ENCODE measurements at regions not wholly inside any gene's neighbourhood (a gene's known extent, or its start where the extent isn't known, plus 50 kb on each side); places are given as distances from the start of the nearest gene placed in this dataset.

DNA sequence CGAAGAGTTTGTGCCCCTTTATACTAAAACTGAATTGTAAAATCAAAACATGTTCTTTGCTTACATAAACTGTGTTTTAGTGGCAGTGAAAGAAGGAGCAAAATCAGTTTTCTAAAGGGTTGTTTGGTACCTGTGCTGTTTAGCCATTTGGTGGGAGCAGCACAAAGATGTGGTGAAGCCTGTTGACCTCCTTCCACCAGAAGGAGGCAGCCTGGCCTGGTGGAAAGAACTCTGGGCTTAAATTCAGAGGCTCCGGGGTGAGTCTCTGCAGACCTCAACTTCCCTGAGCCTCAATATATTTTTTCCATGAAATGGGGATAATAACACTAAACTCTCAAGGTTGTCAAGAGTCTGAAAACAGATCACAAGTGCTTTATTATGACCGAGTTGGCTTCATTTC, 502.5 kb downstream of the VRK1 start:
- no peak for DNase-seq (ENCODE audit: low read depth)

DNA sequence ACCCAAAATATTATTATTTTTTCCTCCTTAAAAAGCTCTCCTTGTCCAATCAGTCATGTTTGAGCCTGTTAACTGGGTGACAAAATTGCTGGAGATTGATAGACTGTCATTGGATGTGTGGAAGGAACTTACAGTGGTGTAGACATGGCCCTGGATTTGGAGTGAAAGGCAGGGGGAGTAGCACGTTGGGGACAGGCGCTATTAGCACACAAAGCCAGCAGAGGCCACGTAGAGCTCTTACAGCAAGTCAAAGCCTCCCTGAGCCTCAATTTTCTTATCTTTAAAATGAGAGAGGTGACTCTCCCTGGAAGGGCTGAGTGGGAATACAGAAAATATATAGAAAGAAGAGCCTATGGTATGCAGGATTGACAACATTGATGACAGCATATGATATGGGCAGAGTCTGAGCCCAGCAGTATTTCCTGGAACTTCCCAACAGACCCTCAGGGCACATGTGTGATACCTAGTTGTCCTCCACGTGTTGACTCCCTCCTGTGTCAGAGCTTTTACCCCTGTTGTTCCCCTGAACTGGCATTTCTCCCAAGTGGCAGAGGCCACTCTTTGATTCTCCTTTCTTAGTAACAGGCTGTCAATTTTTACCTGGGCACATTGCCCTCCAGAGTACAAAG, 504.9 kb downstream of the VRK1 start:
- DNase-seq (ENCODE audit: low read depth) = no peak

DNA sequence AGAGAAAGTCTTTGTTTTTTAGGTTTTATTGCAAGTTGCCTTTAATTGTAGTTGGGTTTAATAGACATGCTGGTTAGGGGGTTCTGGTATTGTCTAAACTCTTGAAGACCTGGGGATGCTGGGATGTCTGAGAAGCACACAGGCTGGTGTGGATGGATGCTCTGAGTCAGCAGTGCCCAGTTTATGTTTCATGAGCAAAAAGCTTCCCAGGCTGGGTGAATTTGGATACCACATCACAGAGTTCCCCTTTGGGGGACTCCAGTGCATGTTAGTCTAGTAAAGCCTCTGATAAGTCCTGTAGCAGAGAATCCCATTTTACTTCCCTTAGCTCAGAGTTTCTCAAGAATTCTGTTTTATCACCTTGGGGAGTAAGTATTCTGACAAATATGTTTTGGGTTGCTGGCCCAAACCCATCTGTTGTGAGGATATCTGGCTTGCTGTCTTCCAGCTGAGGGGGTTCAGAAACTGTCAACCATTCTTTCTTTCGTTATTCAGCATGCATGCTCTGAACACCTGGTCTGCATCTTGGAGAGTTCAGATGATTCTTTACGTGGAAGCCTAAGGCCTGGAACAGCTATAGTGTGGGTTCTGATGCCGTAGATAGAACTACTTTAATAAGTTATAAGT, 509.1 kb downstream of the VRK1 start:
- DNase-seq (ENCODE audit: low read depth) = no peak

GRCh38 chr14:97306760-97307246, 509.6 kb downstream of the VRK1 start:
- DNase-seq (ENCODE audit: low read depth) = no peak

DNA sequence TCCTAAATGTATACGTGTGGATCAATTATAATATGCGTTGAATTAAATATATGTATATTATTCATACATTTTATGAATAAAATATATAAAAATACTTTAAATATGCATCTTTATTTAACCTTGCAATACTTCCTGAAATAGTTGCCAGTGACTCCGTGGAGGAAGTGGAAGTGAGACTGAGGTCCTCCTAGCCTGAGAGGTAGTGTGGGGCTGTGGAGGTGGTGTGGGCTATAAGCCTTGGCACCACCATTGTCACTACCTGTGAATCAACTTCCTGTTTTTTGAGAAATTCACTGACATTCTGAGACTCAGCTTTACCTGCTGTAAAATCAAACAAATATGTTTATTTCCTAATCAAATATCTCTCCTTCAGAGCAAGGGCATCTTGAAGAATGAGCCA, 514.2 kb downstream of the VRK1 start:
- DNase-seq (ENCODE audit: low read depth) = no peak

DNA sequence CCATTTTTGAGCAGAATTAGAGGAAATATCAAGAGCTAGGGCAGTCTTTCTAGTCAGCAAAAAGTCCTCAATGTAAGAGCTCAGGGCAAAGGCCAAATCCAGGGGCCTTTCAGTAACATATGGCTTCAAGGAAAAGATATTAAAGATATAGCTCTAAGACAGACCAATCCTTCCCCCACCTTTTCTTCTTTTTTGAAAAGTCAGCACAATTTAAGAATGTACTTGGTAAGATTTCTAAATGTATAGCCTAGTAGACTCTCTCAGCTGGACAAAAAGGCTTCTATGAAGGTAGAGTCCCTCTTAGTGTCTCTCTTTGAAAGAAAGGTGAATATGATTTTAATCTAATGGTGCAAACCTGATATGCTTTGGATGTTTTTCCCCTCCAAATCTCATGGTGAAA, 515.7 kb downstream of the VRK1 start:
- DNase-seq (ENCODE audit: low read depth) = no peak

- no peak for DNase-seq (ENCODE audit: low read depth)
Measured at GRCh38 chr14:97315790-97316189, 518.6 kb downstream of the VRK1 start.

DNA sequence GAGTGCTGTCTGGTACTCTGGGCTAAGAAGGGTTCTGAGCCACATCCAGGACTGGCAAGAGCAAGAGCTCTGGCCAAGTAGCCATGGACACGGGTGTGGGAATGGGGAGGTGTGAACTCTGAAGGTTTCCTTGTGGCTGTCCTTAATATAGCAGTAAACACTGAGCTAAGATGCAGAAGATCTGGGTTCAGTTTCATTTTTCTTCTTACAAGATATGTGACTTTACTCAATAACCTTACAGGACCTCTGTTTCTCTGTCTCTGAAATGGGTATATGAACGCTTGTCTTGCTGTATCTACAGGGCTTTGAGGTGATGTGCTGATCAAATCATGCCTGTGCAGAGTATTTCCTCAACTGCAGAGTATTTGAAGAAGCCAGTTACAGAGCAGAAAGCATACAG, 521.2 kb downstream of the VRK1 start:
- DNase-seq (ENCODE audit: low read depth) = no peak

DNA sequence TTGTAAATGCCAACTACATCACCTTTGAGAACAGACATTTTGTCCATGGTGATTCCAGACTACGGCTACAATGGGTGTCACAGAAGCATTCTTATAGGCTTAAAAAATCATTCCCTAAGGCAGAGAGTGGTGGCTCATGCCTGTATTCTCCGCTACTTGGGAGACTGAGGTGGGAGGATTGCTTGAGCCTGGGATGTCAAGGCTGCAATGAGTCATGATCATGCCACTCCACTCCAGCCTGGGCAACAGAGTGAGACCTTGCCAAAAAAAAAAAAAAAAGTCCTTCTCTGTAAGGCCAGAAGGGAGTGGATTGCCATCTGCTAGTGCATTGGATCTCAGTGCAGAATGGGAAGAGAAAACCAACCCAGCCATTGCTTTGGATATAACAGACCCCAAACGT, 522.5 kb downstream of the VRK1 start:
- DNase-seq (ENCODE audit: low read depth) = no peak

DNA sequence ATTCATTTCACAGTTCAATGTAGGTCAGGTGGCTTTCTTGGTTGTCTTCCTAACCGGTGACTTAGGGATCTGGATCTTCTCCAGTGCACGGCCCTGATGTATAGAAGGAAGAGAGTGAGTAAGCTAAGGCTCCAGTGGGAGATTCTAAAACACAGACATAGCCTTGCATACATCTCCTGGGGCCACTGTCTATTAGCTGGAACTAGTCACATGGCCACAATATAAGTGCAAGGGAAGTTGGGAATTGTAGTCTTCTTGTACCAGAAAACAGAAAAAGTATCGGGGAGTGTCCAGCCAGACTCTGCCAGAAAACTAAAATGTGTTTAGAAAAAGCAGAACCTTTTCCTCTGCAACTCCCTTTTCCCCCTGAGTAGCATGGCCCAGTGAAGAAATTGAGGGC, 531.6 kb downstream of the VRK1 start:
- no peak for DNase-seq (ENCODE audit: low read depth)

GRCh38 chr14:97329701-97330100, 532.5 kb downstream of the VRK1 start:
- DNase-seq (ENCODE audit: low read depth) = no peak

DNA sequence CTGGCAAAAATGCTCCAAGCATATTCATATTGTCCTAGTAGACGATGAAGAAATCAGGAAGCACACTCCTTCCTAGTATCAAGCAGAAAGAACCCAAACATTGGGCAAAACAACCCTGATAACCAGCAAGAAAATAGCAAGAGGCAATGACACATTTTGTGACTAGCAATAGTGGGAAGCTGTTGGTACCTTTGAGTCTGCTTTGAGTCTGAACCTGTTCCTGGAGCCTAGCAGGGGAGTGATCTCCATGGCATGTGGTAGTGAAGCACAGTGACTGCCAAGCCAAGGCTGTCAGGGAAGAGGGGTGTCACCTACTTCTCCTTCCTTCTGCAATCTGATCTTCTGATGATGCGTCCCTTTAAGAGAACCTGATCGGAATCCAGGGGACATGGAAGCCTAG, 533.9 kb downstream of the VRK1 start:
- DNase-seq (ENCODE audit: low read depth) = no peak

DNA sequence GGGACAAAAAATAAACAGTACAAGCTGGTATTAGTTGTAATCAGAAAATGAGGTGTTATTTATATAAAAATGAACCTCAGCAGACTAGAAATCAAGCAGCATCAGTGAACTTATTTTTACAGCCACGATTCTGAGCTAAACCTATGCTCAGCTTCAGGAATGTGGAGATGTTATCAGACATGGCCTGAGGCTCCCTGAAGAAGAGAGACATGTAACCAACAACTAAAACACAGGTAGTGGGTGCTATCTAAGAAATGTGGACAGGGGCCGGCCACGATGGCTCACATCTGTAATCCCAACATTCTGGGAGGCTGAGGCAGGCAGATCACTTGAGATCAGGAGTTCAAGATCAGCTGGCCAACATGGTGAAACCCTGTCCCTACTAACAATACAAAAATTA, 534.3 kb downstream of the VRK1 start:
- no peak for DNase-seq (ENCODE audit: low read depth)

DNA sequence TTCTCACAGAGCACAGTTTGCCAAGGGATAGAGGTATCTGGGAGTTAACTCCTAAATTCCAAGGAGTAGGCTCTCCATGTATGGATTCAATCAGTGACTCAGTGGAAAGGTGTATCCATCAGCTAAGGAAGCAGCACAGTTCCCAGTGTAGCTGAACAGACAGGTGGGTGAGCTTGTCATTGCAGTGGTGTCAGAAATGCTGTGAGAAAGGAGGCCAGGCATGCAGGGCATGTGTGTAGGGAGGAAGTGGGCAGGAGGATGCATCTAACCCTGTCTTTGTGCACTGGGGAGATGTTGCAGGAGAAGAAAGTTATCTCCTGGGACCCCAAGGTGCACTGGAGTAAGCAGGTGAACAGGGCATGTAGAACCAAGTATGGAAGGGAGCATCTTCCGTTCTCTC, 539.0 kb downstream of the VRK1 start:
- DNase-seq (ENCODE audit: low read depth) = no peak

DNA sequence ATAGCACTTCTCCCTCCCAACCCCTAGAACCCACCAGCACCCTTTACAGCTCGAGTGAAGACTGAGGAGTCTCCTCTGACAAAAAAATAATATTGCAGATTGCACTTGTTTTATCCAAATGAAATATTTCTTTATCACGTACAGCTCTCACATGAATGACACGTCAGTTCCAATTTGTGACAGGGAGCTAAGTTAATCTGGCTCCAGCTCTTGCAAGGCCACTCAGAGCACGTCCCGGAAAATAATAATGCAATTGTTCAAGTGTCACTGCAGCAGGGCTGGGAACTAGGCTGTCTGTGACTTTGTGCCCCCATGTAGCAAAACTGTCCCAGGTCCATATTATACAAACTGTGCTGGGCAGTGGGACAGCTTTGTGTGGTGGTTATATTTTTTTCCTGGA, 539.6 kb downstream of the VRK1 start:
- no peak for DNase-seq (ENCODE audit: low read depth)

DNA sequence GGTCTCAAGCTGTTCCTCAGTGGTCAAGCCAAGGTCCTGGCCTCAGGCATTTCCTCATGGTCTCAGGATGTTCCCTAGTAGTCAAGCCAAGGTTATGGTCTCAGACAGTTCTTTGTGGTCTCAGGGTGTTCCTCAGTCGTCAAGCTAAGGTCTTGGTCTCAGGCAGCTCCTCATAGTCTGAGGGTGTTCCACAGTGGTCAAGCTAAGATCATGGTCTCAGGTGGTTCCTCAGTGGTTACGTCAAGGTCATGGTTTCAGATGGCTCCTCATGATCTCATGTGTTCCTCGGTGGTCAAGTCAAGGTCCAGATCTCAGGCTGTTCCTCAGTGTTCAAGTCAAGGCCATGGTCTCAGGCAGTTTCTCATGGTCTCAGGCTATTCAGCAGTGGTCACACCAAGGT, 540.1 kb downstream of the VRK1 start:
- DNase-seq (ENCODE audit: low read depth) = no peak

DNA sequence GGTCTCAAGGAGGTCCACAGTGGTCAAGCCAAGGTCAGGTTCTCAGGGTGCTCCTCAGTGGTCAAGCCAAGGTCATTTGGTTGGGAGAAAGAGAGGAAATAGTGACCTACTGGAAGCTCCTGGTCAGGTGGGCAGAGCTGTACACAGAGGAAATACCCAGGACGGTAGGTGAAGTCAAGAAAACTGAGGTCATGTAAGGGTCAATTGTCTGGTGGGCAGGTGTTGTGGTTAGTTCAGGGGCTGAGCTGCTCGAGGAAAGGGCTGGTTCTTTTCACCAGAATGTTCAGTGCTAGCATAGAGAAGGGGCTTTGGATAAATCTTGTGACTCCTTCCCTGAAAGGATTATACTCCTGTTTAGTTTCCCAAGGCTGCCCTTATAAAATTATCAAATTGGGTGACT, 540.5 kb downstream of the VRK1 start:
- DNase-seq (ENCODE audit: low read depth) = no peak

- no peak for DNase-seq (ENCODE audit: low read depth)
Measured at GRCh38 chr14:97344666-97345065, 547.5 kb downstream of the VRK1 start.

- no peak for DNase-seq (ENCODE audit: low read depth)
Measured at GRCh38 chr14:97346675-97347074, 549.5 kb downstream of the VRK1 start.

DNA sequence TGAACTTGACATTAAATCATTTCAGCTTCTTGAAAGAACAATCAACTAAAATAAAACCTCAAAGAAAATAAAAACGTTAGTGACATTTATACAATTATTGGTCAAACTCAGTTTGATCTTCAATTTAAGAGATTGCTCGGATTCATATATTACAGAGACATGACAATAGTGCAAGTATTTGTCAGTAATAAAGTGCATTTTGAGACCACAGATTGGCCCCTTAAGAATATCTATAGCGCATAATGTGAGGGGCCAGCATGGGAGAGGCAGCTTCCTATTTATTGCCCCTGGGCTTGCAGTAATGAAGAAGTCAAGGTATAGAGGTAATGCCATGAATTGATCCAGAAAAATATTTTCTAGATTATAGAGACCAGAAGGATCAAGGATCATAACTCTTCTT, 552.3 kb downstream of the VRK1 start:
- no peak for DNase-seq (ENCODE audit: low read depth)

DNA sequence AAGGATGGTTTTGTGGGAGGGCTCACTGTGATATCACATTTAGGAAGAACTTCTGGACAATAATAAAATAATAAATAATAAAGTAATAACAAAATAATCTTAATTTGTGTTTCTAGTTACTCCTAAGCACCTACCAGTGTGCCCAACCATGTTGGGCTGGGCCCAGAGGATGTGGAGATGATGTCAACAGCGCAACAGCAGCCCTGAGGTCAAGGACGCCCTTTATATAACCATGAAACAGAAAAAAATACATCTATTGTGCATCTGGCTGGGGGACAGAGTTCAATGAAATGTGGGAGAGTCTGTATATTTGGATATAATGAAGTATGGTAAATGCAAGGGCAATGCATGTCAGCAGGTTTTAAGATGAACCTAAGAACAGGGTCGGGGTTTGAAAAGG, 552.8 kb downstream of the VRK1 start:
- DNase-seq (ENCODE audit: low read depth) = no peak

DNA sequence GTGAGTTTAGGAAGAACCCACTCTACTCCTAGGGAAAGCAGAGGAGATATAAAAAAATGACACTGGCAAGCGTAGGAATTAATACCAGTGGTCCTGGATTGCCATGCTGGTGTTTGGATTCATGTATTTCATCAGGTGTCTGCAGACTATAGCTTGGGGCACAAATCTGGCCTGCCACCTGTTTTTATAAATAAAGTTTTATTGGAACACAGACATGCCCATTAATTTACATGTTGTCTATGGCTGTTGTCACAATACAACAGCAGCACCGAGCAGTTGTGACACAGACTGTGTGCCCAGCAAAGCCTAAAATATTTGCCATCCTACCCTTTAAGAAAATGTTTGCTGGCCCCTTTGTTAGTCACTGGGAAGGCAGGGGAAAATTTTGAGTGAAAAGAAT, 553.2 kb downstream of the VRK1 start:
- DNase-seq (ENCODE audit: low read depth) = no peak

GRCh38 chr14:97350894-97351731, 553.9 kb downstream of the VRK1 start:
- DNase-seq (ENCODE audit: low read depth) = no peak

All from CMK (cell line).